SKM-1 treated with dmso at 0.1 percent for 144 hours (cell line): ENCODE measurements at regions not wholly inside any gene's neighbourhood (a gene's known extent, or its start where the extent isn't known, plus 50 kb on each side); places are given as distances from the start of the nearest gene placed in this dataset.
"Not testable (repeated sequence)": the region's sequence is repeated elsewhere in the genome, so short reads cannot be mapped to it uniquely, and the experiment has no call there.

Experiments
- DNase-seq: peaks from one replicate; lab custom pipeline; 2025; ENCODE audit not compliant: unreplicated experiment; lab: John Stamatoyannopoulos, UW

- DNase-seq: no peak
Measured at GRCh38 chr4:31007858-31008257, 287.7 kb downstream of the PCDH7 start.

GRCh38 chr4:31009926-31010325 lies 289.8 kb downstream of the PCDH7 start:
- DNase-seq: no peak

DNA sequence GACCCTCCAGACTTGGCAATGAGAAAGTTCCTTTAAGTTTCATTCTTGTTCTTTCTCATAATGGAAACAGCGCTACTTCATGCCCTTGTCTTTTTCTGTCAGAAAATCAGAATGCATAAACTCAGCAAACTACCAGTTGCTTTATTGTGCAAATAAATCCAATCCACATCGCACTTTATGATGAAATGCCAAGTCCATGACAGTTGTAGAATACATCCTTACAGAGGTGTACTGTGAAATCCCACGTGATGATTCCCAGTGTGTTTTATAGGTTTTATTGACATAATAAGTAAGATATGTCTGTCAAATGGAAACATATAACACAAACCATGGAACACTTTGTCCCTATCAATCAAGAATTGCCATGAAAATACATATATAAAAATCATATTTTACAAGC lies 295.0 kb downstream of the PCDH7 start:
- no peak for DNase-seq

DNA sequence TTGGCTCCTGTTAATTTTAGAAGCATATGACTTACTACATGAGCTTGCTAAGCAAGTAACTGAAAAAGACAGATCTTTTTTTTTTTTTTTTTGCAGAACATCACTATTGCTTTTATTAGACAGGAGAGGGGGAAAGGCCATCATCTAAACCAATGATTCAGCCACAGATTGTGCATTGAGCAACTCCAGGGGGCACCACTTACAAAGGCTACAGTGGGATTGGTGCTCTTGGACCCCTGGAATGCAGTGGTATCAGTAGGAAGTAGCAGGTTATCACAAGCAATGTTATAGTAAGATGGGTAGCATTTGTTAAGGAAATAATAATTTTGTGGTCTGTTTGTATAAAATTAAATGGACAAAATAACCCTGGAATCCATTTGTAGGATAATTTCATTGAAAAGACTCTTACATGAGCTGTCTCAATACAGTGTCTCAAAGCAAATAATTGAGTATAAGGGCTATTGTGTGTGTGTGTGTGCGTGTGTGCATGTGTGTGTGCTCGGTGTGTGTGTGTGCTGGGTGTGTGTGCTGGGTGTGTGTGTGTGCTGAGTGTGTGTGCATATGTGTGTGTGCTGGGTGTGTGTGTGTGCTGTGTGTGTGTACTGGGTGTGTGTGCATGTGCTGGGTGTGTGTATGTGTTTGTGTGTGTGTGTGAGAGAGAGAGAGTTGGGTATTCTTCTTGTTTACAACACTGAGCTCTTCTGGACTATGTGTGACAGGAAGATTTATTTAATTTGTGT lies 296.3 kb downstream of the PCDH7 start:
- DNase-seq: no peak

DNA sequence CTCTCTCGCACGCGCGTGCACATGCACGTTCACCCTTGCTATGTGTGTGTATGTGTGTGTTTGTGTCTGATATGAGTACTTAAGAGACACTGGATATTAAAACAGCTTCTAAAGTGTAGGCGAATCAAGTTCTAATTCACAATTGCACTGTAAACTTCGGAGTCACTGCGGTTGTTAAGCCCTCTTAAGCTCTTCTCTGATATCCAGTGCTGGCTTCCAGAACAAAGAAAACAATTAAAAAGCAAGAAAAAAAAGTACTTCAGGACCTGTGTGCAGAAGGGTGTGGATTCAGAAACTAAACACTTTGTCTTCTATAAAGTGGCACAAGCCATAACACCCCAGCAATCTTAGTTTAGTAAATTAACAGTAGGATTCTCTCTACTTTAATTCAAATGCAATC lies 300.2 kb downstream of the PCDH7 start:
- DNase-seq: no peak

DNA sequence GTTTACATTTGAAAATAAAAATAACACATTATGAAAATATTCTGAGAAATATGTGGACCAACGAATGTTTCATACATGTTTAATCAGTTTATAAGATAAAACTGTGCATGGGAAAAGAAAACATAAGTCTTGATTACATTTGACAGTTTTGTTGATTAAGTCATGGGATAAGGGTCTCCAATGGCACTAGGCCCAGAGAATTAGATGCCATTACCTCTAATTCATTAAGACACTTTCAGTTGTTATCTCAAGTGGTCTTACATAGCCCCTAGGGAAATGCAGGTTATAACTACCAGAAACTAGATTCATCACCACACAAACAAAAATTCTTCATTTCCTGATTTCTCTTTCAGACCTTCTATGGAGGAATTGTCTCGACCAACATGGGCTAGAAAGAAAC lies 300.8 kb downstream of the PCDH7 start:
- no peak for DNase-seq

DNA sequence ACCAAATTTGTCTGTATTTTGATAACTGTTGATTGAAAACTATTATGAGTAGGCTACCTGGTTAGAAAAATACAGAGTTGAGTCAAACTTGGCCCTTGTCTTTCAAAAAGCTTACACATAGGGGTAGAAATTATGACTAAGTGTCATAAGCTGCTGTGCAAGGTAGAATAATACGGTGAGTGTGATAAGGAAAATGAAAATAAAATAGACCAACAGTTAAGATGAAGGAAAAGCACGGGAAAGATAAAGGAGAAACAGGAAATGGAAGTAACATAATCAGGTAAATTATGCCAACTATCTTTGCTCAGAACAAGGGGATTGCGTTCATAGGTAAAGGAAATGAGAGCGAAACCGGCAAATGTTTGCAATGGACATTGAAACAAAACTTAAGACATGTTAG lies 302.5 kb downstream of the PCDH7 start:
- DNase-seq: no peak

DNA sequence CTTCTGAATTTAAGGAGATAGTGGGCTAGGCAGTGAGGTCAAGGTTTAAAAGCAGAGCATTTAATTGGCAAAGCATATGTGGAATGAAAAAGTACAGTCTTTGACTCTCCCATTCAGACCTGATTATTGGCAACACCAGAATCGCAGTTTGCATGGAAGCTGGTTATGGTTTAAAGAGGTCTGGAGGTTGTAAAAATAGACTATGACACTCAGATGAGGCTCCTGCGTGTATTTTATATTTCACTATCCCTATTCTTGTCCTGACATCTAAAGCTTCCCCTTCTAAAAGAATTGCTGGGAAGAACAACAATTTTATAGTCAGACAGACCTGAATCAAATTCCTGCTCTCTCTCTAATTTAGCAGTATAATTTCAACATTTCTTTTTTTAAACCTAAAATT lies 302.9 kb downstream of the PCDH7 start:
- DNase-seq: no peak

GRCh38 chr4:31023742-31024141 lies 303.6 kb downstream of the PCDH7 start:
- no peak for DNase-seq

GRCh38 chr4:31024781-31025180 lies 304.6 kb downstream of the PCDH7 start:
- DNase-seq: not testable (repeated sequence)

- DNase-seq: no peak
Measured at GRCh38 chr4:31026256-31026655, 306.1 kb downstream of the PCDH7 start.

DNA sequence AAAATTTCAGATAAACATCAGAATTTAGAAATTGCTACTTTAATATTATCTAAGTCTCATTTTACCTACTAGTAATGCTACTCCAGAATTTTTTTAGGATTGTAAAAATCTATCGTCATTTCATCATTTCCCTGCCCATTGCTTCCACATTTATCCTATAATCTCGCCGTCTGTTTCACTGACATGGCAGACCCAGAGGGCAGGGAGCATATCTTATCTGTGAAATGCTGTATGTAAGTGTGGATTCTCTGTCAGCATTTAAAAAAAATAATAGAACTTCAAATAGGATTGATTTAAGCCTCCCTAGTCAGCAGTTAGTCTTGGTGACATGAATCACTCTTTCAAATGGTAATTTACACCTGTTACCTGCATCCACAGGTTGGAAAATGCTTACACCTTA lies 314.4 kb downstream of the PCDH7 start:
- no peak for DNase-seq

GRCh38 chr4:31035761-31036160 lies 315.6 kb downstream of the PCDH7 start:
- DNase-seq: no peak

GRCh38 chr4:31037703-31038102 lies 317.5 kb downstream of the PCDH7 start:
- DNase-seq: no peak

GRCh38 chr4:31039382-31039781 lies 319.2 kb downstream of the PCDH7 start:
- DNase-seq: no peak

GRCh38 chr4:31040106-31040505 lies 319.9 kb downstream of the PCDH7 start:
- DNase-seq: no peak

GRCh38 chr4:31041385-31041784 lies 321.2 kb downstream of the PCDH7 start:
- no peak for DNase-seq

- no peak for DNase-seq
Measured at GRCh38 chr4:31041853-31042252, 321.7 kb downstream of the PCDH7 start.

DNA sequence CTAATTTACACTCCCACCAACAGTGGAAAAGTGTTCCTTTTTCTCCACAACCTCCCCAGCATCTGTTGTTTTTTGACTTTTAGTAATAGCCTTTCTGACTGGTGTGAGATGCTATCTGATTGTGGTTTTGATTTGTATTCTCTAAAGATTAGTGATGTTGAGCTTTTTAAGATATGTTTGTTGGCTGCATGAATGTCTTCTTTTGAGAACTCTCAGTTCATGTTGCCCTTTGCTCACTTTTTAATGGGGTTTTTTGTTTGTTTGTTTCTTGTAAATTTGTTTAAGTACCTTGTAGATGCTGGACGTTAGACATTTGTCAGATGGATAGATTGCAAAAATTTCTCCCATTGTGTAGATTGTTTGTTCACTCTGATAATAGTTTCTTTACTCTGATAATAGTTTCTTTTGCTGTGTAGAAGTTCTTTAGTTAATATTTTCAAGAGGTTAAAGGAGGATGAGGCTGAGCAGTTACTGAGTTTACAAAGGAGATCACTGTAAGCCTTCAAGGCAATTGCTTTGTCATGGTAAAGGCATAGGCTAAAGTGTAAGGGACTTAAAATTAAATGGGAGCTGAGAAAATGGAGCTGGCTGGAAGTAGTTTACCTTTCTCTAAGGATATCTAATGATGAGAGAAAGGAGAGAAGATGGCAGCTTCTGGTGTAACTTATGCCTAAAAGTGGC lies 323.4 kb downstream of the PCDH7 start:
- DNase-seq: no peak

GRCh38 chr4:31045151-31045550 lies 325.0 kb downstream of the PCDH7 start:
- no peak for DNase-seq

GRCh38 chr4:31045724-31046318 lies 325.7 kb downstream of the PCDH7 start:
- DNase-seq: no peak

DNA sequence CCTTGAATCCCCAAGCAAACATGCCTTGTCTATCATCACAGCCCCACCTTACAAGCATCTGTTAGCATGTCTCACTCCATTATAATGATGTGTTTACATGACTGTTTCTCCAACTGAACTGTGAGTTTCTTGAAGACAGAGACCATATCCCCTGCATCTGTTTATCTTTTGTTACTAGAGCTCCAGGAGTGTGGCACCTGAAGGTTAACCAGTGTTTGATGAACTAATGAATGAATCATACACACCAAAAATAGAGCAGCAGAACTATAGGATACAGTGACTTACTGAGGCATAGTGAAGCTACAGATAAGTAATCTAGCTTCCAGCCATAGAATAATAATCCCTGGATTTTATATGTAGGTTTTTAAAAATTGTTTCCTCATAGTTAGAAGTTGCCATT lies 331.0 kb downstream of the PCDH7 start:
- DNase-seq: no peak
